H1 (cell line): ENCODE measurements at regions not wholly inside any gene's neighbourhood (a gene's known extent, or its start where the extent isn't known, plus 50 kb on each side); places are given as distances from the start of the nearest gene placed in this dataset.

Experiments used
- CHD1 ChIP-seq: IDR thresholded peaks from 2 replicates; pipeline ENCODE4 v1.6.1; 2012; ENCODE audit warnings: low read depth, low read length, improper control_type of control experiment
- CHD2 ChIP-seq: IDR thresholded peaks from 2 replicates; pipeline ENCODE4 v1.6.1; 2012; ENCODE audit warnings: low read length, improper control_type of control experiment
- EP300 ChIP-seq, 2 experiments: IDR thresholded peaks; 1 replicate in 1 of 2; 2 replicates in 1 of 2; pipeline ENCODE4 v1.6.1; 2011 to 2012; ENCODE audit warnings: low read depth in 2 of 2, low read length in 2 of 2, mild to moderate bottlenecking in 2 of 2, borderline replicate concordance in 1 of 2, inconsistent platforms in 1 of 2, moderate library complexity in 1 of 2
- EZH2 ChIP-seq: fragments of 200-600 bp; sonication (generic); IDR thresholded peaks from 2 replicates; pipeline ENCODE4 v1.7.1; 2012; ENCODE audit warnings: low read depth, mild to moderate bottlenecking, moderate library complexity, low read length, inconsistent platforms; ENCODE audit not compliant: severe bottlenecking
- KDM1A ChIP-seq: fragments of 200-600, 300-600 bp; sonication (generic); IDR thresholded peaks from 2 replicates; pipeline ENCODE4 v1.7.1; 2016; ENCODE audit warnings: mild to moderate bottlenecking, low read length, borderline replicate concordance
- PHF8 ChIP-seq: fragments of 200-600 bp; sonication (generic); conservative IDR thresholded peaks from 2 replicates; pipeline ENCODE4 v1.7.1; 2012; ENCODE audit warnings: low read depth, mild to moderate bottlenecking, inconsistent platforms, low read length, moderate library complexity
- POLR2AphosphoS5 ChIP-seq: IDR thresholded peaks from 2 replicates; pipeline ENCODE4 v1.6.1; 2011; ENCODE audit warnings: low read depth, low read length
- RFX5 ChIP-seq: IDR thresholded peaks from 2 replicates; pipeline ENCODE4 v1.6.1; 2011; ENCODE audit warnings: low read depth, low read length, improper control_type of control experiment, borderline replicate concordance
- RNF2 ChIP-seq: fragments of 200-900, 300-1000 bp; sonication (generic); IDR thresholded peaks from 2 replicates; pipeline ENCODE4 v1.7.1; 2016; ENCODE audit warnings: borderline replicate concordance, low read depth, mild to moderate bottlenecking, antibody characterized with exemption, low read length; ENCODE audit not compliant: poor library complexity, severe bottlenecking; ENCODE audit errors: missing control alignments
- SUZ12 ChIP-seq: fragments of 200-600 bp; sonication (generic); IDR thresholded peaks from 2 replicates; pipeline ENCODE4 v1.6.1; 2012; ENCODE audit warnings: mild to moderate bottlenecking, inconsistent platforms, low read length, moderate library complexity, mixed read lengths
- TAF1 ChIP-seq: IDR thresholded peaks from 2 replicates; pipeline ENCODE4 v1.6.1; 2011; ENCODE audit warnings: mild to moderate bottlenecking, low read depth, low read length
- TF ChIP-seq, protein P1 (sequence below), 3 experiments: IDR thresholded peaks; 1 replicate in 2 of 3; 2 replicates in 1 of 3; pipeline versions ENCODE4 v1.5.1 to v1.6.1; 2011; ENCODE audit warnings: low read length in 3 of 3, mild to moderate bottlenecking in 3 of 3, inconsistent platforms in 2 of 3, low read depth in 1 of 3, moderate library complexity in 1 of 3; ENCODE audit not compliant: insufficient read depth in 1 of 3; ENCODE audit errors: control extremely low read depth in 1 of 3
- TF ChIP-seq, protein P2 (sequence below): IDR thresholded peaks from 2 replicates; pipeline ENCODE4 v1.6.1; 2012; ENCODE audit warnings: inconsistent platforms
- TF ChIP-seq, protein P3 (sequence below): IDR thresholded peaks from 2 replicates; pipeline ENCODE4 v1.6.1; 2011; ENCODE audit warnings: low read length, improper control_type of control experiment

DNA sequence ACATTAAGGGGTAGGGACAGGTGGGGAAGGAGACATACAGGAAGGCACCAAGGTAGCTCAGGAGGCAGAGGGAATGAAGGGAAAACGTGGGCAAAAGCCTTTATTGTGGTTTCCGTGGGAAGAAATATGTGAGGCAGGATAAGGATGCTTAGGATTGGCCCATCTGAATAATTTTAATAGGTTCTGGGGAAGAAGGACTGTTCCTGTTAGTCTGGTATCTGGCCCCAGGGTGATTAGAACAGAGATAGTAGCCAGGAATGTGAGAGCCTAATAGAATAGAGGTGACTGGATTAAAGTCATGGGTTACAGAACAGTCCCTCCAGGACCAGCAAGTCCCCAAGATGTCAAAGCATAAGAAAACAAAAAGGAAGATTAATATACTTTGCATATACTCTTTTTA is 545.2 kb upstream of the CAMK1G start:
- no peak for TF ChIP-seq EP300 (IDR thresholded peaks at IDR 0.05; ENCODE audit: borderline replicate concordance in 1 of 2, low read depth in 2 of 2, low read length in 2 of 2)
- TF ChIP-seq, protein P1, sequence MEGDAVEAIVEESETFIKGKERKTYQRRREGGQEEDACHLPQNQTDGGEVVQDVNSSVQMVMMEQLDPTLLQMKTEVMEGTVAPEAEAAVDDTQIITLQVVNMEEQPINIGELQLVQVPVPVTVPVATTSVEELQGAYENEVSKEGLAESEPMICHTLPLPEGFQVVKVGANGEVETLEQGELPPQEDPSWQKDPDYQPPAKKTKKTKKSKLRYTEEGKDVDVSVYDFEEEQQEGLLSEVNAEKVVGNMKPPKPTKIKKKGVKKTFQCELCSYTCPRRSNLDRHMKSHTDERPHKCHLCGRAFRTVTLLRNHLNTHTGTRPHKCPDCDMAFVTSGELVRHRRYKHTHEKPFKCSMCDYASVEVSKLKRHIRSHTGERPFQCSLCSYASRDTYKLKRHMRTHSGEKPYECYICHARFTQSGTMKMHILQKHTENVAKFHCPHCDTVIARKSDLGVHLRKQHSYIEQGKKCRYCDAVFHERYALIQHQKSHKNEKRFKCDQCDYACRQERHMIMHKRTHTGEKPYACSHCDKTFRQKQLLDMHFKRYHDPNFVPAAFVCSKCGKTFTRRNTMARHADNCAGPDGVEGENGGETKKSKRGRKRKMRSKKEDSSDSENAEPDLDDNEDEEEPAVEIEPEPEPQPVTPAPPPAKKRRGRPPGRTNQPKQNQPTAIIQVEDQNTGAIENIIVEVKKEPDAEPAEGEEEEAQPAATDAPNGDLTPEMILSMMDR (IDR thresholded peaks at IDR 0.05; ENCODE audit: control extremely low read depth in 1 of 3, insufficient read depth in 1 of 3, low read depth in 1 of 3, low read length in 3 of 3), result no peak
- TF ChIP-seq, protein P2, sequence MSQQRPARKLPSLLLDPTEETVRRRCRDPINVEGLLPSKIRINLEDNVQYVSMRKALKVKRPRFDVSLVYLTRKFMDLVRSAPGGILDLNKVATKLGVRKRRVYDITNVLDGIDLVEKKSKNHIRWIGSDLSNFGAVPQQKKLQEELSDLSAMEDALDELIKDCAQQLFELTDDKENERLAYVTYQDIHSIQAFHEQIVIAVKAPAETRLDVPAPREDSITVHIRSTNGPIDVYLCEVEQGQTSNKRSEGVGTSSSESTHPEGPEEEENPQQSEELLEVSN, result no peak
- TF ChIP-seq RFX5, result no peak
- TF ChIP-seq PHF8, result no peak
- no peak for TF ChIP-seq EZH2
- no peak for TF ChIP-seq SUZ12
- no peak for TF ChIP-seq KDM1A
- TF ChIP-seq, protein P3, sequence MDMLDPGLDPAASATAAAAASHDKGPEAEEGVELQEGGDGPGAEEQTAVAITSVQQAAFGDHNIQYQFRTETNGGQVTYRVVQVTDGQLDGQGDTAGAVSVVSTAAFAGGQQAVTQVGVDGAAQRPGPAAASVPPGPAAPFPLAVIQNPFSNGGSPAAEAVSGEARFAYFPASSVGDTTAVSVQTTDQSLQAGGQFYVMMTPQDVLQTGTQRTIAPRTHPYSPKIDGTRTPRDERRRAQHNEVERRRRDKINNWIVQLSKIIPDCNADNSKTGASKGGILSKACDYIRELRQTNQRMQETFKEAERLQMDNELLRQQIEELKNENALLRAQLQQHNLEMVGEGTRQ, result no peak
- TF ChIP-seq RNF2, result no peak
- TF ChIP-seq POLR2AphosphoS5, result no peak
- no peak for TF ChIP-seq CHD1
- no peak for TF ChIP-seq TAF1
- no peak for TF ChIP-seq CHD2
